CD8-positive, alpha-beta memory T cell (primary cell): ENCODE measurements at regions not wholly inside any gene's neighbourhood (a gene's known extent, or its start where the extent isn't known, plus 50 kb on each side); places are given as distances from the start of the nearest gene placed in this dataset.
A peak's percentile ranks its signal among the peaks of the same experiment; 100 is the strongest.

ENCODE experiments used
- CTCF ChIA-PET: fragments of 350-600 bp; sonication (Branson Sonifier 250); formaldehyde crosslinking; loops from one replicate; lab custom pipeline; 2021; ENCODE audit warnings: antibody characterized with exemption; lab: Charles Lee
- POLR2A ChIA-PET: fragments of 350-600 bp; sonication (Branson Sonifier 250); formaldehyde crosslinking; loops from one replicate; lab custom pipeline; 2021; ENCODE audit warnings: antibody characterized with exemption; lab: Charles Lee
- DNase-seq, 5 donors: peaks; one replicate each; pipeline versions ENCODE4 v3.0.0 to v3.0.0-alpha.2; 2020 to 2022; ENCODE audit warnings: mixed read lengths in 1 of 5
- H3K27ac ChIP-seq: one replicate; pipeline ENCODE4 v1.7.0; 2013; ENCODE audit warnings: low read depth, mild to moderate bottlenecking, low read length, moderate library complexity
- H3K27me3 ChIP-seq: 2 replicates; pipeline ENCODE4 v1.7.0; 2013; ENCODE audit warnings: low read length, mild to moderate bottlenecking; ENCODE audit not compliant: insufficient read depth, poor library complexity, severe bottlenecking
- H3K36me3 ChIP-seq: 2 replicates; pipeline ENCODE4 v1.7.0; 2013; ENCODE audit warnings: mild to moderate bottlenecking, low read length, moderate library complexity; ENCODE audit not compliant: insufficient read depth
- H3K4me1 ChIP-seq: 2 replicates; pipeline ENCODE4 v1.7.0; 2013; ENCODE audit warnings: mild to moderate bottlenecking, low read length, moderate library complexity; ENCODE audit not compliant: insufficient read depth
- H3K4me3 ChIP-seq: 2 replicates; pipeline ENCODE4 v1.7.0; 2013; ENCODE audit warnings: mild to moderate bottlenecking, low read length
- H3K9me3 ChIP-seq: 2 replicates; pipeline ENCODE4 v1.7.0; 2013; ENCODE audit warnings: mild to moderate bottlenecking, low read length
- H3K27ac Mint-ChIP-seq, 8 donors: one replicate each; pipeline ENCODE4 v1.8.0; 2020 to 2021; ENCODE audit warnings: mixed read lengths in 8 of 8, mild to moderate bottlenecking in 6 of 8, inconsistent platforms in 3 of 8, moderate library complexity in 3 of 8
- H3K27me3 Mint-ChIP-seq, 2 donors: one replicate each; pipeline ENCODE4 v1.8.0; 2020 to 2021; ENCODE audit warnings: mixed read lengths in 2 of 2, mild to moderate bottlenecking in 1 of 2, moderate library complexity in 1 of 2
- H3K36me3 Mint-ChIP-seq, 3 donors: one replicate each; pipeline ENCODE4 v1.8.0; 2020 to 2021; ENCODE audit warnings: mixed read lengths in 3 of 3, inconsistent platforms in 1 of 3, mild to moderate bottlenecking in 1 of 3
- H3K4me1 Mint-ChIP-seq, 3 donors: one replicate each; pipeline ENCODE4 v1.8.0; 2020 to 2021; ENCODE audit warnings: mixed read lengths in 3 of 3, inconsistent platforms in 1 of 3, mild to moderate bottlenecking in 1 of 3
- H3K4me3 Mint-ChIP-seq, 7 donors: one replicate each; pipeline ENCODE4 v1.8.0; 2020 to 2021; ENCODE audit warnings: mixed read lengths in 7 of 7, mild to moderate bottlenecking in 6 of 7, moderate library complexity in 4 of 7, inconsistent platforms in 2 of 7
- H3K9me3 Mint-ChIP-seq, 5 donors: one replicate each; pipeline ENCODE4 v1.8.0; 2020 to 2022; ENCODE audit warnings: mixed read lengths in 5 of 5, mild to moderate bottlenecking in 3 of 5, moderate library complexity in 2 of 5, inconsistent platforms in 1 of 5

DNA sequence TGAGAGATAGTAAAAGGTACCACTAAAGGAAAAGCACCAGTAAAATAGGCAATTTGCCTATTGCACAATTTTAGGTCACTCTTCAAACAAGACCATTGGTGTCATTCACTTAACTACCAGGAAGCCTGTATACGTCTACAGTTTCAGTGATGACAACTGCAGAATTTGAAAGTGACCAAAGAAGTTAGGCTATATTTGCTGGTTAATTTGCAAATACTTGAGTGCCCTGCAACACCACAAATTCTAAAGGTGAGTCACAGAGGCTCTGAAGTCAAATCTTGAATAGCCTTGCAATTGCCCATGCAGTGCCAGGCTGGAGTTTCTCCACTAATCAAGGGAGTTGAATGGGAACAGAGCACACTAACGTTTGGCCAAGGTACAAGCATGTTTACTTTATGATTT, 128.7 kb upstream of the CCDC68 start:
- Mint-ChIP-seq H3K4me1 (no peaks in the 10 kb centered on the region), H3K27ac (no peak overlapping the region), H3K9me3 (peaks cover 0 to 7% (median 0%) of the 10 kb centered on the region in 5 donors), H3K27me3 (peaks cover 0 to 7% of the 10 kb centered on the region in 2 donors), H3K36me3 (no peaks in the 10 kb centered on the region), H3K4me3 (no peak overlapping the region)
- no peaks in the 10 kb centered on the region for H3K36me3 ChIP-seq
- POLR2A ChIA-PET = no interaction called here
- no peaks in the 10 kb centered on the region for H3K4me1 ChIP-seq
- CTCF ChIA-PET = no interaction called here
- no peak overlapping the region for H3K4me3 ChIP-seq
- no peak for DNase-seq
- no peaks in the 10 kb centered on the region for H3K27me3 ChIP-seq
- H3K9me3 ChIP-seq = no peaks in the 10 kb centered on the region
- H3K27ac ChIP-seq = no peak overlapping the region

DNA sequence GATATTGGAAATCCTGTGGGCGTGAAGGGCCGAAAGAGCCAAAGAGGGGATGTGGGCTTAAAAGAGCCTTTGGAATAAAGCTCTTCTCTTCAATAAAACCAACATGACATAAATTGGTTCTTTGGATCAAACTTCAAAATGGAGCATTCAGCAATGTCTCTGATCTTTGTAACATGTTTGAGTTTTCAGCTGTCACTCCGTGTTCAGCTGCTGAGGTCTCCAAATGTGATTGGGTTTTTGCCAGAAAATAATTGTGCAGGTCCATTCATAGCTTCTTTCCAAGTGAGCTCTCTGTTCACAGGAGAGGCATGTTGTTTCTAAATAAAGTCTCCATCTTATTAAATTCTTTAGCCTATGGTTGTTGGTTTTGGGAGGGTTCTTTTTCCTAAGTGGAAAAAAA, 127.6 kb upstream of the CCDC68 start:
- H3K27ac Mint-ChIP-seq = no peak overlapping the region
- H3K4me1 Mint-ChIP-seq = no peaks in the 10 kb centered on the region
- Histone ChIP-seq H3K4me1 (no peaks in the 10 kb centered on the region), H3K4me3 (no peak overlapping the region), H3K27me3 (no peaks in the 10 kb centered on the region), H3K27ac (no peak overlapping the region), H3K9me3 (no peaks in the 10 kb centered on the region), H3K36me3 (no peaks in the 10 kb centered on the region)
- ChIA-PET POLR2A (no interaction called here), CTCF (no interaction called here)
- peaks cover 0 to 7% (median 0%) of the 10 kb centered on the region in 5 donors for H3K9me3 Mint-ChIP-seq
- H3K36me3 Mint-ChIP-seq = no peaks in the 10 kb centered on the region
- no peak for DNase-seq
- no peak overlapping the region for H3K4me3 Mint-ChIP-seq
- peaks cover 0 to 7% of the 10 kb centered on the region in 2 donors for H3K27me3 Mint-ChIP-seq

DNA sequence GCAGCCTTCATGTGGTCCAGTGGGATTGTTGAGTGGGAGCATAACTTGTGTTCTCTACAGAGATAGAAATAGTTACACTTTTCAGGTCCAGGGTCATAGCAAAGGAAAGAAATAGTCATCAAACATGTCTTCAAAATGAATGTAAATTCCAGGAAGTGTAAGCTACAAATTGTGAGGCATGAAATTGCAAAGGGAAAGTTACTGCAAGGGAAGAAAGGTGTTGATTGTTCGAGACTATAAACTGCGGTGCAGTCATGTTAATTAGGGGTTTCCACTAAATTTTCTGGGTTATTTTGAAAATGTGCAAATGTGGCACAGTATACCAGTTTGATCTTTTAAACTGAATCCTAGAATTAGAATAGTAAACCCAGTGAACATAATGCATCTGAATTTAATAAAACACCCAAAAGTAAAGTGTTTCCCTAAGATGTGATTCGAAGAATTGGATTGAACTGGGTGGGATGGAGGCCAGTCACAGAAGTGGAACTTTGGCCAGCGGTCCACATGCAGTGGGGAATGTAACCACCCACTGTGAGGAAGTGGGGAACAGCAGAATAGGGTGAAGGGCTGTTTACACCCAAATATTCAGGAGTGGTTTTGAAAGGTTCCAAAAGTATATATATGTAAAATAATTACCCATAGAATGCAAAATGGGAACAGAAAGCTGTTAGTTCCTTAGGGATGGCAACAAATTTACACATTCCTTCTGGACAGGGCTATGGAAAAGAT, 126.5 kb upstream of the CCDC68 start:
- Mint-ChIP-seq H3K27ac (no peak overlapping the region), H3K9me3 (peaks cover 0 to 7% (median 0%) of the 10 kb centered on the region in 5 donors), H3K36me3 (no peaks in the 10 kb centered on the region), H3K4me3 (no peak overlapping the region), H3K4me1 (no peaks in the 10 kb centered on the region), H3K27me3 (peaks cover 0 to 7% of the 10 kb centered on the region in 2 donors)
- DNase-seq = no peak
- Histone ChIP-seq H3K4me1 (no peaks in the 10 kb centered on the region), H3K4me3 (no peak overlapping the region), H3K9me3 (no peaks in the 10 kb centered on the region), H3K27ac (no peak overlapping the region), H3K27me3 (no peaks in the 10 kb centered on the region), H3K36me3 (no peaks in the 10 kb centered on the region)
- CTCF ChIA-PET = no interaction called here
- POLR2A ChIA-PET = no interaction called here

DNA sequence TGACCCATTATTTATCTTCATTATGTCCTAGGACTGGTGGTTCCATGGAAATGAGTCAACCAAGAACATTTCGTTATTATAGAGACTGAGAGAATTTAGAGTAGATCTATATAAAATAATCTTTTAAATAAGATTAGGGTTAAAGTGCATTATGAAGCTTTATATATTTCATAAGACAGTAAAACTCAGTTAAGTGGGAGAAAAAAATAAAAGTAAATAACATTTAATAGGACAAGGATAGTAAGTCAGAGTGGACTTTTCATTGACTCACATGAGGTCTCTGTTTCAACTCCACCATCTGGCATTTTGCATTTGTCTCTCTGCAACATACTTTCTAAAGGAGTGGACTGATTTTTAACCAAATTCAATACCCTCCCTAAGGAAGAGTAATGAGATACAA, 125.3 kb upstream of the CCDC68 start:
- H3K9me3 ChIP-seq = no peaks in the 10 kb centered on the region
- Mint-ChIP-seq H3K27ac (no peak overlapping the region), H3K27me3 (peaks cover 0 to 10% of the 10 kb centered on the region in 2 donors), H3K4me3 (no peak overlapping the region), H3K36me3 (no peaks in the 10 kb centered on the region), H3K4me1 (no peaks in the 10 kb centered on the region), H3K9me3 (peaks cover 0 to 8% (median 0%) of the 10 kb centered on the region in 5 donors)
- no peaks in the 10 kb centered on the region for H3K36me3 ChIP-seq
- H3K27me3 ChIP-seq = no peaks in the 10 kb centered on the region
- ChIA-PET CTCF (no interaction called here), POLR2A (no interaction called here)
- H3K27ac ChIP-seq = no peak overlapping the region
- no peaks in the 10 kb centered on the region for H3K4me1 ChIP-seq
- no peak for DNase-seq
- no peak overlapping the region for H3K4me3 ChIP-seq

DNA sequence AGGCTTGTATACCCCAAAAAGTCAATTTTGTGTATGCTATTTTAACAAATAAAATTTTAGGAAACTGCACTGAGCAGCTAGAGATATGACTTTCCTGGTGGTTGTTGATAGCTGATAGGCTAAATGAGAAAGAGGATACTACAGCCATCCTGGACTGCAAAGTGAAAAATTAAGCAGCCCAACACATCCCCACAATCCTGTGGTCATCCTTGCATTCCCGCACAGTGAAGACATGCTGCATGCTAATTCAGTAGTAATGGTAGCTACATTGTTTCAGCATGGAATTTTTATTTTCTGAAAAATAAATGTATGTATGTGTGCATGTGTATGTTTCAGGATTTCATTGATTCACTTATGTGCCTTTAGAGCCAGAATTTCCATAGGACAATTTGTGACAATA, 124.2 kb upstream of the CCDC68 start:
- CTCF ChIA-PET = no interaction called here

DNA sequence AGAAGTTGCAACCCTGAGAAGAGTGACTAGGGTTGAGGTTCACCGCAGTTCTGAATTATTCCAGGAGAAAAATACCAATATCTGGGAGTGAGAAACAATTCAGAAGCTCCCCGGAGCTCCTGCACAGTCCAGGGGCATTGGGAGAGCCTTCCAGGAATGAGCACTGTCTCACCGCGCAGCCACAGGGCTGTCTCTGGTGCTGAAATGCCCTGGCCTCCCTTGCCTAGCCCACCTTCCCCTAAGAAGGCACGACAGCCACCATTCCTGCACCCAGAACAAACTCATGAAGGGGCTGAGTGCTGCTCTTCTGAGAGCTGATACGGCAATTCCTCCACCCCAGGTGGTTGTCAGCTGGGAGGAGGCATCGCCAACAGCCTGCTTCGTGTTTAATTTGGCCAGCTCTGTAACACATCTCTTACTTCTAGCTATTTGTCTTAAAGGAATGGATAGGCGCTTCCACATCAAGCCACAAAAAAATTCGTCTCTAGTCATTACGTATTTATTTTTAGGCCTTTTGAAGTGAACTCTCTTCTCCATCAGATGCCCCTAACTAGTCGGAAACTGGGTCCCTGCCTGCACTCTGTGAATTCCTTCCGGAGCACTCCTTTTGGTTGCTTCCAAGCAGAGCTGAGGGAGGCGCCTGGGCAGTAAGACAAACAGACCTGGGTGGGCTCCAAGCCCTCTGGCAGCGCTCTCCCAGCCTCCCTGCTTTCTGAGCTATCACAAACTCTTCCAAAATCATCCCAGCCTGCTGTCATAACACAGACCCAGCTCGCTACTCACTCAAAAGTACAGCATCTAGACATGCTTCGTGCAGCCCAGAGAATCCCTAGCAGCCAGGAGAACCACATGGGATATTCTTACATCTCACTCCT, 120.5 kb upstream of the CCDC68 start:
- ChIA-PET CTCF (no interaction called here), POLR2A (no interaction called here)
- peaks cover 0 to 6% of the 10 kb centered on the region in 2 donors for H3K27me3 Mint-ChIP-seq
- H3K9me3 ChIP-seq = no peaks in the 10 kb centered on the region
- peak overlapping the region in 1 of 8 donors; percentile 15 for H3K27ac Mint-ChIP-seq
- H3K27me3 ChIP-seq = no peaks in the 10 kb centered on the region
- no peak overlapping the region for H3K4me3 Mint-ChIP-seq
- H3K4me1 ChIP-seq = no peaks in the 10 kb centered on the region
- no peak overlapping the region for H3K4me3 ChIP-seq
- no peak overlapping the region for H3K27ac ChIP-seq
- H3K4me1 Mint-ChIP-seq = no peaks in the 10 kb centered on the region
- peaks cover 0 to 4% (median 0%) of the 10 kb centered on the region in 5 donors for H3K9me3 Mint-ChIP-seq
- no peak for DNase-seq
- no peaks in the 10 kb centered on the region for H3K36me3 Mint-ChIP-seq
- H3K36me3 ChIP-seq = no peaks in the 10 kb centered on the region

More for the DNA sequence above, 124.2 kb upstream of the CCDC68 start:
- no peak overlapping the region for H3K27ac Mint-ChIP-seq
- no peaks in the 10 kb centered on the region for H3K36me3 ChIP-seq
- no peaks in the 10 kb centered on the region for H3K36me3 Mint-ChIP-seq
- no peak overlapping the region for H3K4me3 Mint-ChIP-seq
- no peak overlapping the region for H3K27ac ChIP-seq
- DNase-seq = no peak
- H3K4me3 ChIP-seq = no peak overlapping the region
- H3K27me3 Mint-ChIP-seq = peaks cover 0 to 8% of the 10 kb centered on the region in 2 donors
- no peaks in the 10 kb centered on the region for H3K4me1 Mint-ChIP-seq
- peaks cover 0 to 4% (median 0%) of the 10 kb centered on the region in 5 donors for H3K9me3 Mint-ChIP-seq
- POLR2A ChIA-PET = no interaction called here
- H3K4me1 ChIP-seq = no peaks in the 10 kb centered on the region
- H3K27me3 ChIP-seq = no peaks in the 10 kb centered on the region
- H3K9me3 ChIP-seq = no peaks in the 10 kb centered on the region

DNA sequence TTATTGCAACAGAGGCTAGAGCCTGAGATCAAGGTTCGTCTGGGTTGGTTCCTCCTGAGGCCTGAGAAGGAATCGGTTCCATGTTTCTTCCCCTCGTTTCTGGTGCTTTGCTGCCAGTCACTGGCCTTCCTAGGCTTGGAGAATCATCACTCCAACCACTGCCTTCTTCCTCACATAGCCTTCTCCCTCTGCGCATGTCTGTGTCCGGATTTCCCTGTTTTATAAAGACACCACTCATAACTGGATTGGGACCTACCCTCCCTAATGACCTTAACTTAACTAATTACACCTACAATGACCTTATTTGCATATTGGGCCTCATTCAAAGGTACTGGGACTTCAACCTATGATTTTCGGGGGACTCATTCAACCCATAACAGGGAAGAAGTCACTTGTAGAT, 119.8 kb upstream of the CCDC68 start:
- Mint-ChIP-seq H3K27me3 (peaks cover 0 to 9% of the 10 kb centered on the region in 2 donors), H3K9me3 (peaks cover 0 to 4% (median 0%) of the 10 kb centered on the region in 5 donors)

GRCh38 chr18:55078303-55078932, 119.2 kb upstream of the CCDC68 start:
- Histone ChIP-seq H3K4me3 (no peak overlapping the region), H3K27me3 (no peaks in the 10 kb centered on the region), H3K36me3 (no peaks in the 10 kb centered on the region), H3K9me3 (no peaks in the 10 kb centered on the region), H3K27ac (no peak overlapping the region), H3K4me1 (no peaks in the 10 kb centered on the region)
- Mint-ChIP-seq H3K4me3 (no peak overlapping the region), H3K27me3 (peaks cover 0 to 9% of the 10 kb centered on the region in 2 donors), H3K9me3 (peaks cover 0 to 4% (median 0%) of the 10 kb centered on the region in 5 donors), H3K4me1 (no peaks in the 10 kb centered on the region), H3K27ac (no peak overlapping the region), H3K36me3 (no peaks in the 10 kb centered on the region)
- CTCF ChIA-PET = no interaction called here
- no peak for DNase-seq
- POLR2A ChIA-PET = no interaction called here

More for the DNA sequence above, 119.8 kb upstream of the CCDC68 start:
- ChIA-PET POLR2A (no interaction called here), CTCF (no interaction called here)
- H3K27ac Mint-ChIP-seq = no peak overlapping the region
- H3K36me3 ChIP-seq = no peaks in the 10 kb centered on the region
- no peak overlapping the region for H3K4me3 ChIP-seq
- no peak for DNase-seq
- H3K9me3 ChIP-seq = no peaks in the 10 kb centered on the region
- no peak overlapping the region for H3K4me3 Mint-ChIP-seq
- no peak overlapping the region for H3K27ac ChIP-seq
- no peaks in the 10 kb centered on the region for H3K4me1 Mint-ChIP-seq
- H3K4me1 ChIP-seq = no peaks in the 10 kb centered on the region
- no peaks in the 10 kb centered on the region for H3K36me3 Mint-ChIP-seq
- no peaks in the 10 kb centered on the region for H3K27me3 ChIP-seq
